Mesendoderm (in vitro differentiated cells): ENCODE measurements at regions not wholly inside any gene's neighbourhood (a gene's known extent, or its start where the extent isn't known, plus 50 kb on each side); places are given as distances from the start of the nearest gene placed in this dataset.

Experiments
- DNase-seq: peaks from one replicate; pipeline ENCODE4 v3.0.0; 2013
- H2AK5ac ChIP-seq: 2 replicates; pipeline ENCODE4 v1.6.1; 2013; ENCODE audit warnings: low read length, inconsistent platforms
- H2BK120ac ChIP-seq: 2 replicates; pipeline ENCODE4 v1.6.1; 2013; ENCODE audit warnings: low read depth, mild to moderate bottlenecking, low read length, moderate library complexity, mixed read lengths
- H2BK15ac ChIP-seq: replicated peaks from 2 replicates; pipeline ENCODE4 v1.6.1; 2013; ENCODE audit warnings: low read depth, mild to moderate bottlenecking, moderate library complexity
- H2BK5ac ChIP-seq: 2 replicates; pipeline ENCODE4 v1.6.1; 2013; ENCODE audit warnings: low read length, inconsistent platforms
- H3K18ac ChIP-seq: 2 replicates; pipeline ENCODE4 v1.6.1; 2013; ENCODE audit warnings: mild to moderate bottlenecking, low read length, mixed read lengths
- H3K23ac ChIP-seq: one replicate; pipeline ENCODE4 v1.6.1; 2013; ENCODE audit warnings: low read length
- H3K27ac ChIP-seq: 2 replicates; pipeline ENCODE4 v1.5.1; 2013; ENCODE audit warnings: low read depth, mild to moderate bottlenecking, inconsistent platforms, low read length, moderate library complexity
- H3K27me3 ChIP-seq: 2 replicates; pipeline ENCODE4 v1.6.1; 2013; ENCODE audit warnings: low read length, control low read depth, mild to moderate bottlenecking, inconsistent platforms; ENCODE audit not compliant: insufficient read depth, poor library complexity
- H3K36me3 ChIP-seq: 2 replicates; pipeline ENCODE4 v1.6.1; 2013; ENCODE audit warnings: low read length, inconsistent platforms; ENCODE audit not compliant: control insufficient read depth, insufficient read depth
- H3K4ac ChIP-seq: one replicate; pipeline ENCODE4 v1.6.1; 2013; ENCODE audit warnings: low read depth, mild to moderate bottlenecking, low read length, moderate library complexity
- H3K4me1 ChIP-seq: 2 replicates; pipeline ENCODE4 v1.6.1; 2013; ENCODE audit warnings: low read depth, low read length, inconsistent platforms; ENCODE audit not compliant: control insufficient read depth
- H3K4me2 ChIP-seq: 2 replicates; pipeline ENCODE4 v1.6.1; 2013; ENCODE audit warnings: low read length
- H3K4me3 ChIP-seq: 2 replicates; pipeline ENCODE4 v1.5.1; 2013; ENCODE audit warnings: mild to moderate bottlenecking, low read length
- H3K56ac ChIP-seq: one replicate; pipeline ENCODE4 v1.6.1; 2013; ENCODE audit warnings: low read length
- H3K79me1 ChIP-seq: 2 replicates; pipeline ENCODE4 v1.6.1; 2013; ENCODE audit warnings: low read length, inconsistent platforms
- H3K79me2 ChIP-seq: 2 replicates; pipeline ENCODE4 v1.6.1; 2013; ENCODE audit warnings: mild to moderate bottlenecking, low read length; ENCODE audit not compliant: control insufficient read depth, insufficient read depth
- H3K9ac ChIP-seq: 2 replicates; pipeline ENCODE4 v1.6.1; 2013; ENCODE audit warnings: low read length, inconsistent platforms
- H4K5ac ChIP-seq: one replicate; pipeline ENCODE4 v1.6.1; 2013; ENCODE audit warnings: low read length
- H4K8ac ChIP-seq: one replicate; pipeline ENCODE4 v1.6.1; 2013; ENCODE audit warnings: low read depth, mild to moderate bottlenecking, control low read depth, low read length, moderate library complexity
- WGBS: extraction: QIAGEN DNeasy Blood & Tissue Kit; methylation state at CpG from one replicate; pipeline ENCODE4 v1.1.7; 2013; ENCODE audit warnings: low lambda C conversion rate, missing lambda C conversion rate; ENCODE audit not compliant: insufficient coverage; ENCODE audit errors: extremely low coverage; 5-methylcytosine and 5-hydroxymethylcytosine counted together

DNA sequence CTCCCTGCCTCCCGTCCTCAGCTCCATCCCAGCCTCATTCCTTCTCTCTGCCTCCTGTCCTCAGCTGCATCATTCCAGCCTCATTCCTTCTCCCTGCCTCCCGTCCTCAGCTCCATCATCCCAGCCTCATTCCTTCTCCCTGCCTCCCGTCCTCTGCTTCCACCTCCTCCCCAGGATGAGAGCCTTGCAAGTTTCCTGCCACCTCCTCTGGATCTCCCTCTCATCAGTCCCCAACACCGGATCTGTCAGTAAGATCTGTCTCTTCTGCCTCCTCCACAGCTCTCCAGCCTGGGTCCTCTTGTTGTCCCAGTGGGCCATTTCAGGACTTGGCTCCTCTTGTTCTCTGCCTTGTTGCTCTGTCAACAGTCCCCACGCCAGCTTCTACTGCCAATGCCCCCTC lies 130.9 kb downstream of the NDUFA10 start:
- Histone ChIP-seq H3K79me1 (no peaks in the 10 kb centered on the region), H4K8ac (no peak overlapping the region), H4K5ac (no peak overlapping the region), H3K18ac (no peak overlapping the region), H3K4me2 (no peak overlapping the region), H3K56ac (no peak overlapping the region), H3K27ac (no peak overlapping the region), H3K23ac (no peak overlapping the region), H2BK15ac (no peak overlapping the region), H2AK5ac (no peak overlapping the region), H3K27me3 (no peaks in the 10 kb centered on the region), H3K4me3 (no peak overlapping the region), H2BK5ac (no peak overlapping the region), H3K79me2 (no peaks in the 10 kb centered on the region), H3K36me3 (no peaks in the 10 kb centered on the region), H3K4ac (no peak overlapping the region), H3K9ac (no peak overlapping the region), H3K4me1 (peaks cover 6% of the 10 kb centered on the region), H2BK120ac (no peak overlapping the region)
- no CpG with 5 or more reads among the region's 5 CpGs for WGBS
- no peak for DNase-seq

DNA sequence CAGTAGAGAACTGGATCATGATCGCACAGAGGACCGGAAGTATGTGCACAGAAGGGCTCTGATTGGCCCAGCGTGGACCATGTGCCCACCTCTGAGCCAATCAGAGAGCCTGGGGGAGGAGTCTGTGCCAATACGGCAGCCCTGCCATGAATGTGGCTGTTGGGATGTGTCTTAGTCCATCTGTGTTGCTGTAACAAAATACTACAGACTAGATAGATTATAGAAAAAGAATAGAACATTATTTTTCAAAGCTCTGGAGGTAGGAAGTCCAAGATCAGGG lies 132.0 kb downstream of the NDUFA10 start:
- Histone ChIP-seq H3K4me3 (no peak overlapping the region), H3K79me1 (no peaks in the 10 kb centered on the region), H2BK15ac (no peak overlapping the region), H3K4me1 (peaks cover 6% of the 10 kb centered on the region), H4K5ac (no peak overlapping the region), H2BK120ac (no peak overlapping the region), H3K4ac (no peak overlapping the region), H3K4me2 (no peak overlapping the region), H3K9ac (no peak overlapping the region), H2BK5ac (no peak overlapping the region), H3K23ac (no peak overlapping the region), H3K56ac (no peak overlapping the region), H3K27ac (no peak overlapping the region), H4K8ac (no peak overlapping the region), H3K27me3 (no peaks in the 10 kb centered on the region), H3K79me2 (no peaks in the 10 kb centered on the region), H3K36me3 (no peaks in the 10 kb centered on the region), H2AK5ac (no peak overlapping the region), H3K18ac (no peak overlapping the region)
- WGBS, result no CpG with 5 or more reads among the region's 4 CpGs
- no peak for DNase-seq

DNA sequence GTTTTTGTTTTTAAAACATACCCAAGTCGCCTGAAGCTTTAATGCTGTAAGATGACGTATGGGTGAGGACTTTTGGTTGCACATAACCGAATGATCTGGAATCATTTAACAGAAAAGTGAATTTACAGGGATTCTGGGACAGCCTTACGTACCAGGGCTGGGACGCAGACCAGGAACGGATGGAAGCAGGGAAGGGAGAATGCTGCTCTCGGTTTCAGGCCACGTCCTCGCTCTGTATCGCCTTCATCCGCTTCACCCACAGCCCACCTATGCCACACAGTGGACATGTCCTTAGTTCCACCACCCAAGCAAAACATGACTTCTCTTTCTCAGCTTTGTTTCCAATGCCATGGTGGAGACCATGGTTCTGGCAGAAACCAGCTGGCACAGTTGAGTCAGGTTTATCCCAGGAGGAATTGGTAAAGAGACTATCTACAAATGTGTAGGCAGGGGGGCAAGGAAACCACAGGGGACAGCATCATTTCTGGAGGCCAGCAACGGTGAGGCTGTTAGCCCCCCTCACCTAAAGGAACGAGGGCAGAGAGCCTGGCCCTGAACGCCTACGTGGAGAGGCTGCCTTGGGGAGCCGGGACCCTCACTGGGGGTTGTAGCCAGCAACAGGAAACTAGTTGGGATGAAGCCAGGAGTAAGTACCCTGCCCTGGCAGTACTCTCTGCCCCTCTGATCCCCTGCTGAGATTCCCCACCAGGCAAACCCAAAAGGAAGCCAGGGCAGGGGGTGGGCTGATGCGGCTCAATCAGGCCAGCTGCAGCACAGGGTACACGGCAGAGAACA lies 132.5 kb downstream of the NDUFA10 start:
- Histone ChIP-seq H3K79me1 (no peaks in the 10 kb centered on the region), H3K9ac (no peak overlapping the region), H3K79me2 (no peaks in the 10 kb centered on the region), H3K36me3 (no peaks in the 10 kb centered on the region), H3K18ac (no peak overlapping the region), H3K4me1 (peaks cover 6% of the 10 kb centered on the region), H3K27ac (no peak overlapping the region), H4K5ac (no peak overlapping the region), H3K4me3 (no peak overlapping the region), H3K56ac (no peak overlapping the region), H4K8ac (no peak overlapping the region), H2BK120ac (no peak overlapping the region), H3K27me3 (no peaks in the 10 kb centered on the region), H2AK5ac (no peak overlapping the region), H3K23ac (no peak overlapping the region), H2BK5ac (no peak overlapping the region), H3K4ac (no peak overlapping the region), H2BK15ac (no peak overlapping the region), H3K4me2 (no peak overlapping the region)
- no peak for DNase-seq
- WGBS, result no CpG with 5 or more reads among the region's 18 CpGs

DNA sequence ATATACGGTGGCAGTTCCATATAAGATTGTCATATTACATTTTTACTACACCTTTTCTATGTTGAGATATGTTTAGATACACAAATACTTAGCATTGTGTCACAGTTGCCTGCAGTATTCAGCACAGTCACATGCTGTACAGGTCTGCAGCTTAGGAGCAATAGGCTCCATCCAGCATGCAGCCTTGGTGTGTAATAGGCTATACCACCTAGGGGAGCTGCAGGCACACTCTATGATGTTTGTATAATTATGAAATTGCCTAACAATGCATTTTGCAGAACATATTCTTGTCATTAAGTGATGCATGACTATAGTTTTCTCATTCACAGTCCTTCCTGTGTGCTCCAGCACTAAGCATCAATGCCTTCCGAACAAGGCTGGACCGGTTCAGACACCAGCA lies 133.4 kb downstream of the NDUFA10 start:
- no peak overlapping the region for H3K27ac ChIP-seq
- no peak overlapping the region for H4K8ac ChIP-seq
- no peak overlapping the region for H3K9ac ChIP-seq
- no peak overlapping the region for H2BK5ac ChIP-seq
- H3K27me3 ChIP-seq, result no peaks in the 10 kb centered on the region
- H3K4me1 ChIP-seq, result peaks cover 6% of the 10 kb centered on the region
- no peak overlapping the region for H2AK5ac ChIP-seq
- H3K4me2 ChIP-seq, result no peak overlapping the region
- no peak overlapping the region for H4K5ac ChIP-seq
- DNase-seq, result no peak
- H3K56ac ChIP-seq, result no peak overlapping the region
- H3K36me3 ChIP-seq, result no peaks in the 10 kb centered on the region
- WGBS, result no CpG with 5 or more reads among the region's 3 CpGs
- no peak overlapping the region for H2BK120ac ChIP-seq
- H2BK15ac ChIP-seq, result no peak overlapping the region
- H3K4ac ChIP-seq, result no peak overlapping the region
- no peaks in the 10 kb centered on the region for H3K79me2 ChIP-seq
- H3K79me1 ChIP-seq, result no peaks in the 10 kb centered on the region
- H3K23ac ChIP-seq, result no peak overlapping the region
- no peak overlapping the region for H3K4me3 ChIP-seq
- no peak overlapping the region for H3K18ac ChIP-seq

- Histone ChIP-seq H2BK5ac (no peak overlapping the region), H3K4ac (no peak overlapping the region), H3K27ac (no peak overlapping the region), H3K18ac (no peak overlapping the region), H2AK5ac (no peak overlapping the region), H3K4me2 (no peak overlapping the region), H4K5ac (no peak overlapping the region), H3K56ac (no peak overlapping the region), H3K23ac (no peak overlapping the region), H3K4me3 (no peak overlapping the region), H2BK15ac (no peak overlapping the region), H3K79me2 (no peaks in the 10 kb centered on the region), H3K36me3 (no peaks in the 10 kb centered on the region), H3K4me1 (no peaks in the 10 kb centered on the region), H4K8ac (no peak overlapping the region), H3K27me3 (no peaks in the 10 kb centered on the region), H3K79me1 (no peaks in the 10 kb centered on the region), H2BK120ac (no peak overlapping the region), H3K9ac (no peak overlapping the region)
- no CpG with 5 or more reads among the region's 9 CpGs for WGBS
- no peak for DNase-seq
Measured at GRCh38 chr2:239890206-239890746, 134.9 kb downstream of the NDUFA10 start.

- H3K27me3 ChIP-seq, result no peaks in the 10 kb centered on the region
- H3K23ac ChIP-seq, result no peak overlapping the region
- no peak overlapping the region for H3K4ac ChIP-seq
- no peak overlapping the region for H2BK120ac ChIP-seq
- DNase-seq, result no peak
- no CpG with 5 or more reads among the region's 9 CpGs for WGBS
- no peak overlapping the region for H3K18ac ChIP-seq
- H3K4me1 ChIP-seq, result no peaks in the 10 kb centered on the region
- no peaks in the 10 kb centered on the region for H3K79me2 ChIP-seq
- no peak overlapping the region for H3K27ac ChIP-seq
- no peaks in the 10 kb centered on the region for H3K36me3 ChIP-seq
- no peak overlapping the region for H4K5ac ChIP-seq
- no peak overlapping the region for H3K9ac ChIP-seq
- no peaks in the 10 kb centered on the region for H3K79me1 ChIP-seq
- H2BK5ac ChIP-seq, result no peak overlapping the region
- no peak overlapping the region for H3K56ac ChIP-seq
- H2AK5ac ChIP-seq, result no peak overlapping the region
- H2BK15ac ChIP-seq, result no peak overlapping the region
- H3K4me3 ChIP-seq, result no peak overlapping the region
- H4K8ac ChIP-seq, result no peak overlapping the region
- H3K4me2 ChIP-seq, result no peak overlapping the region
Measured at GRCh38 chr2:239889641-239890121, 135.5 kb downstream of the NDUFA10 start.
